Endothelial cell of umbilical vein (primary cell): ENCODE measurements at regions not wholly inside any gene's neighbourhood (a gene's known extent, or its start where the extent isn't known, plus 50 kb on each side); places are given as distances from the start of the nearest gene placed in this dataset.

Experiments
- CTCF ChIP-seq, 2 donors: IDR thresholded peaks; 1 replicate in 1 of 2; 2 replicates in 1 of 2; pipeline ENCODE4 v1.5.1; 2011; ENCODE audit warnings: low read length in 2 of 2, mild to moderate bottlenecking in 2 of 2, moderate library complexity in 2 of 2, control low read depth in 1 of 2, inconsistent platforms in 1 of 2, low read depth in 1 of 2; ENCODE audit not compliant: insufficient read depth in 1 of 2; ENCODE audit errors: extremely low read depth in 1 of 2
- POLR2A ChIP-seq: IDR thresholded peaks from 2 replicates; pipeline ENCODE4 v1.6.1; 2012; ENCODE audit warnings: low read depth, mild to moderate bottlenecking, control low read depth, low read length
- POLR2AphosphoS5 ChIP-seq: IDR thresholded peaks from 2 replicates; pipeline ENCODE4 v1.6.1; 2012; ENCODE audit warnings: low read depth, mild to moderate bottlenecking, control low read depth, low read length, moderate library complexity; ENCODE audit not compliant: insufficient read depth

GRCh38 chr17:77308861-77309726 lies 168.3 kb downstream of the SEC14L1 start:
- no peak for TF ChIP-seq POLR2A
- TF ChIP-seq CTCF (IDR thresholded peaks at IDR 0.05; ENCODE audit: extremely low read depth in 1 of 2, insufficient read depth in 1 of 2, low read depth in 1 of 2, low read length in 2 of 2) = no peak
- TF ChIP-seq POLR2AphosphoS5 = no peak
